Pancreas (tissue), 10 donors: ENCODE measurements at regions not wholly inside any gene's neighbourhood (a gene's known extent, or its start where the extent isn't known, plus 50 kb on each side); places are given as distances from the start of the nearest gene placed in this dataset.

Experiments used
- ATAC-seq, 4 donors: fragments of 200-7000 bp; cut with Tn5 transposase; one replicate each; pipeline versions ENCODE4 v1.8.0 to v1.9.1; 2020; ENCODE audit warnings: mild to moderate bottlenecking in 4 of 4, moderate library complexity in 4 of 4
- DNase-seq, 6 donors: peaks; one replicate each; pipeline ENCODE4 v3.0.0-alpha.2; 2020
- FAIRE-seq: peaks from 2 replicates; lab custom pipeline; 2012; peaks lifted over from hg19 to GRCh38; lab: Jason Lieb, UNC
- H3K27ac ChIP-seq, 4 donors: fragments of 200-600 bp; sonication (generic); 1 replicate in 3 of 4; 2 replicates in 1 of 4; pipeline versions ENCODE4 v1.5.0 to v1.8.0; 2020
- H3K27me3 ChIP-seq, 4 donors: fragments of 200-600 bp; one replicate each; pipeline ENCODE4 v1.8.0; 2021
- H3K36me3 ChIP-seq, 3 donors: fragments of 200-600 bp; sonication (generic) in 1 of 3; one replicate each; pipeline versions ENCODE4 v1.5.0 to v1.8.0; 2020 to 2021
- H3K4me1 ChIP-seq, 3 donors: fragments of 200-600 bp; one replicate each; pipeline ENCODE4 v1.8.0; 2021
- H3K4me3 ChIP-seq, 4 donors: fragments of 200-600 bp; sonication (generic) in 2 of 4; one replicate each; pipeline versions ENCODE4 v1.5.0 to v1.8.0; 2020 to 2021
- H3K9me3 ChIP-seq, 4 donors: fragments of 200-600 bp; one replicate each; pipeline ENCODE4 v1.8.0; 2021
- WGBS, 2 donors: extraction: QIAGEN DNeasy Blood & Tissue Kit; methylation state at CpG; one replicate each; pipeline ENCODE4 v1.1.7; 2013; 5-methylcytosine and 5-hydroxymethylcytosine counted together
- intact Hi-C, 3 donors: fragments of 100-400 bp; cut with DNase I; formaldehyde crosslinking; loops; one replicate each; pipeline versions ENCODE4 v1.11.1 to v1.14.2; 2022
- TF ChIP-seq, protein P1 (sequence below), 4 donors: fragments of 200-600 bp; sonication (generic) in 3 of 4; IDR thresholded peaks; one replicate each; pipeline versions ENCODE4 v1.5.0 to v1.8.0; 2021; ENCODE audit warnings: antibody characterized with exemption in 4 of 4
- donor health status: healthy with polysubstance abuse.
- donor health status: DM: no; HTN: no; CAD: no; lungs with moderate emphysema.
- donor health status: DM: no; HTN: no; CAD: no.
- donor health status: control.
- donor health status: control.
- donor health status: Bipolar disorder and iron deficiency.
- donor health status: DM: yes; HTN: yes; CAD: no.
- donor health status: DM: no; HTN: no; CAD: no.
- donor health status: DM: no; HTN: no; CAD: no.
- donor health status: DM: yes; HTN: yes; CAD: no.

DNA sequence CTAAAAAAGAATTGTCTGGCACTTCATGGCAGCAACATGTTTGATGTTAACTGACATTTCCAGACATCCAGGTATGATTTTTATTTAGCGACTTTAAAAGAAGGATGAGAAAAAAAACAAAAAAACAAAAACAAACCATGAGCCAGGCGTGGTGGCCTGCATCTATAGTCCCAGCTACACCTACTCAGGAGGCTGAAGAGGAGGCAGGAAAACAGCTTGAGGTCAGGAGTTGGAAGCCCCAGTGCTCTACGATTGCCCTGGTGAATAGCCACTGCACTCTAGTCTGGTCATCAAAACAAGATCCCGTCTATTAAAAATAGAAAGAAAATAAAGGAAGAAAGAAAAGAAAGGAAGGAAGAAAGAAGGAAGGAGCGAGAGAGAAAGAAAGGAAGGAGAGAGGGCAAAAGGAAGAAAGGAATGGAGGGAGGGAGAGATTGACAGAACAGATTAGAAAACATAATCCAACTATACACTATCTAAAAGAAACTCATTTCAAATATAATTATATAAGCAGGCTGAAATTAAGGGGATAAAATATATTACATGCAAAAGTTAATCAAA is 141.6 kb downstream of the TRIM27 start:
- intact Hi-C loops: no loop called here
- Histone ChIP-seq H3K4me3 (no peak overlapping the region), H3K27ac (no peak overlapping the region), H3K36me3 (no peaks in the 10 kb centered on the region), H3K27me3 (peaks cover 8 to 79% (median 23%) of the 10 kb centered on the region in 4 donors), H3K4me1 (no peaks in the 10 kb centered on the region), H3K9me3 (no peaks in the 10 kb centered on the region)
- no peak for ATAC-seq
- FAIRE-seq: no peak
- DNase-seq: no peak
- TF ChIP-seq, protein P1, sequence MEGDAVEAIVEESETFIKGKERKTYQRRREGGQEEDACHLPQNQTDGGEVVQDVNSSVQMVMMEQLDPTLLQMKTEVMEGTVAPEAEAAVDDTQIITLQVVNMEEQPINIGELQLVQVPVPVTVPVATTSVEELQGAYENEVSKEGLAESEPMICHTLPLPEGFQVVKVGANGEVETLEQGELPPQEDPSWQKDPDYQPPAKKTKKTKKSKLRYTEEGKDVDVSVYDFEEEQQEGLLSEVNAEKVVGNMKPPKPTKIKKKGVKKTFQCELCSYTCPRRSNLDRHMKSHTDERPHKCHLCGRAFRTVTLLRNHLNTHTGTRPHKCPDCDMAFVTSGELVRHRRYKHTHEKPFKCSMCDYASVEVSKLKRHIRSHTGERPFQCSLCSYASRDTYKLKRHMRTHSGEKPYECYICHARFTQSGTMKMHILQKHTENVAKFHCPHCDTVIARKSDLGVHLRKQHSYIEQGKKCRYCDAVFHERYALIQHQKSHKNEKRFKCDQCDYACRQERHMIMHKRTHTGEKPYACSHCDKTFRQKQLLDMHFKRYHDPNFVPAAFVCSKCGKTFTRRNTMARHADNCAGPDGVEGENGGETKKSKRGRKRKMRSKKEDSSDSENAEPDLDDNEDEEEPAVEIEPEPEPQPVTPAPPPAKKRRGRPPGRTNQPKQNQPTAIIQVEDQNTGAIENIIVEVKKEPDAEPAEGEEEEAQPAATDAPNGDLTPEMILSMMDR (IDR thresholded peaks at IDR 0.05): no peak
- WGBS, 2 donors: 16 to 23% methylated on average over 5 of the region's 5 CpGs

DNA sequence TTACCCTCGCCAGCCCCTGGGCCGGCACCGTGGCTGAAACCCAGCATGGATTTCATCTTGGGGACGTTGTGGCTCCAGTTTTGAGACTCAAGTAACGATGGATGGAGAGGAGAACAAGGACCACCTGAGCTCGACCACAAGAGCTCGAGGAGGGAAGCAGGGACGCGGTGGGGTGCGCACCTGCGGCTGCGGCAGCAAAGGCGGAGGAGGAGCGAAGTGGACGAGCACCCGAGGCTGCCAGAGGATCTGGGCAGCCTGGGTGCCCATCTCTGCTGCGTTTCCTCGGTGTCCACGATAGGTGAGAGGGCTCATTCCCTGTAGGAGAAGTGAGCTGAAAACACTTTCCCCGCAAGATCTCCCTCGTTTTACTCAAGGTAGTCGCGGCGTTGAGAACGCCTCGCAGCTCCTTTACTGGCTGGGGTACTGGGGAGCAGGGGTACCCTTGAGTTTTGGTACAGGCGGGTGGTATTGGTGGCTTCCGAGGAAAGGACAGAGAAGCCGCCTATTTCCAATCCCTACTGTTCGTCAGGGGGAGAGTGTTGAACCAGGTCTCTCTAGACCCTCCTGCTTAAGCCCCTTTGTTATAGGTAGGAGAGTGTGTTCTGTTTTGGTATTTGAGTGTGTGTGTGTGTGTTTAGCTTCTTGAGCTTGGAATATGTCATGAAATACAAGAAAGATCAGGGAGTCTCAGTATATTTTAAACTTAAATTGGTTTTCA is 137.7 kb downstream of the TRIM27 start:
- H3K27me3 ChIP-seq: peaks cover 0 to 67% (median 27%) of the 10 kb centered on the region in 4 donors
- TF ChIP-seq, protein P1 (IDR thresholded peaks at IDR 0.05): no peak
- no peak for DNase-seq
- WGBS, 2 donors: 1% methylated on average over 30 of the region's 30 CpGs
- no peaks in the 10 kb centered on the region for H3K36me3 ChIP-seq
- no peak for FAIRE-seq
- H3K9me3 ChIP-seq: no peaks in the 10 kb centered on the region
- H3K27ac ChIP-seq: no peak overlapping the region
- no peak overlapping the region for H3K4me3 ChIP-seq
- no peak for ATAC-seq
- H3K4me1 ChIP-seq: no peaks in the 10 kb centered on the region
- intact Hi-C loops: no loop called here

DNA sequence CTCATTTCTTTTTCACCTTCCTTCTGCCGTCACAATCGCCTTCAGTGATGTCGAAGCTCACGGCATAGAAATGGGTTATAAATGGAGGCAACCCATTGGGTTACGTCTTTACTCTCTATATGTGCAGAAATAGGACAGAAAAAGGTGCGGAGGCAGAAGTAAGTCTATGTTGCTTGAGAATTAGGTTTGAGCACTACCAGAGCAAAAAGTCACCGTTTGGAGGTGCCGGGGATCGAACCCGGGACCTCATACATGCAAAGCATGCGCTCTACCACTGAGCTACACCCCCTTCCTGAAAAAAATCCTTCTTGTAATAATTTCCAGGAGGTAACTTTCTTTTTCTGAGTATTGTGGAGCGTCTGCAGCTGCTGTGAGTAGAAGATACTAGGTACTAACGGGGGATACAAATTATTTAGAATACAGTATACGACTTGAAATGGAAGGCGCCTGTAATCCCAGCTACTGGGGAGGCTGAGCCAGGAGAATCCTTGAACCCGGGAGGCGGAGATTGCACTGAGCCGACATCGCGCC is 134.2 kb downstream of the TRIM27 start:
- intact Hi-C loops: no loop called here
- no peak overlapping the region for H3K27ac ChIP-seq
- DNase-seq: no peak
- H3K36me3 ChIP-seq: no peaks in the 10 kb centered on the region
- no peaks in the 10 kb centered on the region for H3K4me1 ChIP-seq
- H3K9me3 ChIP-seq: no peaks in the 10 kb centered on the region
- TF ChIP-seq, protein P1 (IDR thresholded peaks at IDR 0.05): no peak
- peak in 3 of 4 donors; percentile 22 to 66 (median 37) for ATAC-seq
- WGBS, 2 donors: 6 to 10% methylated on average over 20 of the region's 20 CpGs
- FAIRE-seq: no peak
- H3K27me3 ChIP-seq: peaks cover 0 to 71% (median 23%) of the 10 kb centered on the region in 4 donors
- H3K4me3 ChIP-seq: peak overlapping the region in 1 of 4 donors; percentile 7

DNA sequence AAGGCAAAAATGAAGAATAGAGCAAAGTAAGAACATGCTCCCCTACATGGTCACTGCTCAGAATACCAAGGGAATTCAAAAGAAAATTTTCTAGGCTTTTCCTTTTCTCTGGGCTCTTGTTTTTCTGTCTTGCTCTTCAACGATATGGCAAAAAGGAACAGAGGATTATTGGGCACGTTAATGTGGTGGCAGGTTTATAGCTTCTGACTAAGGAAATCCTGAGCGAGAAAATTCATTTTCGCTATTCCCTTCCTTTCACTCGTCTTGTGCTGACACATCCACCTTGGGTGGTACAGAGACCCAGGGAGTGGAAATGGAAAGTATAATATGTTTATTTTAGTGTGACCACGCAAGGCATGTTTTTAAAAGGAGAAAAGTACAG is 132.8 kb downstream of the TRIM27 start:
- 35 to 45% methylated on average over 6 of the region's 6 CpGs for WGBS, 2 donors
- Histone ChIP-seq H3K36me3 (no peaks in the 10 kb centered on the region), H3K4me1 (no peaks in the 10 kb centered on the region), H3K27ac (no peak overlapping the region), H3K9me3 (no peaks in the 10 kb centered on the region), H3K27me3 (peaks cover 0 to 60% (median 23%) of the 10 kb centered on the region in 4 donors), H3K4me3 (no peak overlapping the region)
- ATAC-seq: no peak
- TF ChIP-seq, protein P1 (IDR thresholded peaks at IDR 0.05): no peak
- intact Hi-C loops: no loop called here
- FAIRE-seq: no peak
- DNase-seq: no peak
